ENCODE measurements at regions not wholly inside any gene's neighbourhood (a gene's known extent, or its start where the extent isn't known, plus 50 kb on each side); places are given as distances from the start of the nearest gene placed in this dataset.

GRCh38 chrX:139196890-139197289, 333.6 kb upstream of the F9 start:
- TF ChIP-seq POLR2A (IDR thresholded peaks at IDR 0.05) (no peak), CTCF (IDR thresholded peaks at IDR 0.05) (no peak)
